Thymus (tissue), 11 donors: ENCODE measurements at regions not wholly inside any gene's neighbourhood (a gene's known extent, or its start where the extent isn't known, plus 50 kb on each side); places are given as distances from the start of the nearest gene placed in this dataset.
"Not testable (repeated sequence)": the region's sequence is repeated elsewhere in the genome, so short reads cannot be mapped to it uniquely, and the experiment has no call there.

Experiments used
- DNase-seq, 9 donors: peaks; one replicate each; pipeline ENCODE4 v3.0.0-alpha.2; 2013; ENCODE audit warnings: low spot score in 9 of 9, low read depth in 6 of 9, missing footprints in 1 of 9
- H3K27ac ChIP-seq, 2 donors: one replicate each; pipeline ENCODE4 v1.5.1; 2013; ENCODE audit warnings: control low read depth in 1 of 2, low read depth in 1 of 2, low read length in 1 of 2, mild to moderate bottlenecking in 1 of 2, moderate library complexity in 1 of 2
- H3K27me3 ChIP-seq, 2 donors: one replicate each; pipeline ENCODE4 v1.5.1; 2013; ENCODE audit warnings: low read length in 1 of 2; ENCODE audit not compliant: control insufficient read depth in 2 of 2, insufficient read depth in 1 of 2
- H3K36me3 ChIP-seq, 2 donors: one replicate each; pipeline ENCODE4 v1.5.1; 2013; ENCODE audit warnings: low read length in 1 of 2, mild to moderate bottlenecking in 1 of 2, moderate library complexity in 1 of 2; ENCODE audit not compliant: control insufficient read depth in 2 of 2, insufficient read depth in 2 of 2
- H3K4me1 ChIP-seq, 2 donors: one replicate each; pipeline ENCODE4 v1.5.1; 2013; ENCODE audit warnings: low read length in 2 of 2; ENCODE audit not compliant: control insufficient read depth in 2 of 2, insufficient read depth in 2 of 2
- H3K4me3 ChIP-seq, 2 donors: one replicate each; pipeline ENCODE4 v1.5.1; 2013; ENCODE audit warnings: low read length in 2 of 2, control low read depth in 1 of 2, mild to moderate bottlenecking in 1 of 2
- H3K9me3 ChIP-seq, 2 donors: one replicate each; pipeline ENCODE4 v1.5.1; 2013; ENCODE audit warnings: low read length in 1 of 2, mild to moderate bottlenecking in 1 of 2; ENCODE audit not compliant: control insufficient read depth in 2 of 2, insufficient read depth in 1 of 2
- WGBS: extraction: QIAGEN DNeasy Blood & Tissue Kit; methylation state at CpG from one replicate; pipeline ENCODE4 v1.1.7; 2013; 5-methylcytosine and 5-hydroxymethylcytosine counted together
- donor health status: healthy.

DNA sequence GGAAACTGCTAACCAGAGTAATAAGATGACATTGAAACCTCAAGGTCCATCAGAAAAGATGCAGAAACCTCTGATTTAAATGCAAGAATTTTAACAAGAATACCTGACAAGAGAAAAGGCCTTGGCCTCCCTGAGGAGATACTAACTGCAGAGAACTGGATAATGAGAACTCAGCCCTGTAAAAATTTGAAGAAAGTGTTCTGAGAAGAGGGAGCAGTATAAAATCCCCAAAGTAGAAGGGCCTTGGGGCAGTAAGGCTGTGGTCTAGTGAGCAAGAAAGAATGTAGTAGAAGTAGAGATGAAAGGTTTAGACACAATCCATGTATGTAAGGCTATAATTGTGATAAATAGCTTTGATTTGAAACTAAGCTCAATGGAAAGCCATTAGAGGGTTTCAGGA lies 394.1 kb downstream of the ZBBX start:
- Histone ChIP-seq H3K27me3 (no peaks in the 10 kb centered on the region), H3K4me3 (no peak overlapping the region), H3K27ac (no peak overlapping the region), H3K9me3 (no peaks in the 10 kb centered on the region), H3K4me1 (no peaks in the 10 kb centered on the region), H3K36me3 (no peaks in the 10 kb centered on the region)
- no peak for DNase-seq

- H3K4me1 ChIP-seq, H3K9me3 ChIP-seq, H3K4me3 ChIP-seq, H3K36me3 ChIP-seq, DNase-seq, H3K27me3 ChIP-seq, H3K27ac ChIP-seq: not testable (repeated sequence)
- 96% methylated on average over 36 of the region's 36 CpGs for whole genome bisulfite sequencing
These were observed 404.3 kb downstream of the ZBBX start for GRCh38 chr3:166975796-166976195.

DNA sequence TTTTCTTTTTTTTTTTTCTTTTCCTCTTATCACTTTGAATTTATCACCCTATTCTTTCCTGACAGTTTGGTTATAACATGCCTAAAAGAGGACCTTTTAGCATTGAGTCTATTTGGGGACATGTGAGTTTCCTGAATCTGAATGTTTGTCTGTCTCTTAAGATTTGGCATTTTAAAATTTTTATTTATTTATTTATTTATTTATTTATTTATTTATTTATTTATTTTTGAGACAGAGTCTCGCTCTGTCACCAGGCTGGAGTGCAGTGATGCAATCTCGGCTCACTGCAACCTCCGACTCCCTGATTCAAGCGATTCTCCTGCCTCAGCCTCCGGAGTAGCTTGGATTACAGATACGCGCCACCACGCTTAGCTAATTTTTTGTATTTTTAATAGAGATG lies 412.4 kb downstream of the ZBBX start:
- H3K9me3 ChIP-seq, H3K36me3 ChIP-seq, H3K27ac ChIP-seq, H3K27me3 ChIP-seq, H3K4me1 ChIP-seq, DNase-seq, H3K4me3 ChIP-seq: not testable (repeated sequence)
- 97% methylated on average over 8 of the region's 8 CpGs for whole genome bisulfite sequencing

- DNase-seq, result no peak
- no peaks in the 10 kb centered on the region for H3K36me3 ChIP-seq
- no peaks in the 10 kb centered on the region for H3K4me1 ChIP-seq
- WGBS, result 82% methylated on average over 2 of the region's 2 CpGs
- H3K4me3 ChIP-seq, result no peak overlapping the region
- H3K9me3 ChIP-seq, result no peaks in the 10 kb centered on the region
- H3K27ac ChIP-seq, result no peak overlapping the region
- H3K27me3 ChIP-seq, result no peaks in the 10 kb centered on the region
These were observed 417.2 kb downstream of the ZBBX start for GRCh38 chr3:166962911-166963310.

GRCh38 chr3:166957121-166957520 lies 423.0 kb downstream of the ZBBX start:
- H3K4me3 ChIP-seq, result no peak overlapping the region
- no peak for DNase-seq
- no peak overlapping the region for H3K27ac ChIP-seq
- H3K36me3 ChIP-seq, result no peaks in the 10 kb centered on the region
- H3K9me3 ChIP-seq, result peaks cover 0 to 14% of the 10 kb centered on the region in 2 donors
- no peaks in the 10 kb centered on the region for H3K27me3 ChIP-seq
- 95% methylated on average over 3 of the region's 3 CpGs for WGBS
- H3K4me1 ChIP-seq, result no peaks in the 10 kb centered on the region

DNA sequence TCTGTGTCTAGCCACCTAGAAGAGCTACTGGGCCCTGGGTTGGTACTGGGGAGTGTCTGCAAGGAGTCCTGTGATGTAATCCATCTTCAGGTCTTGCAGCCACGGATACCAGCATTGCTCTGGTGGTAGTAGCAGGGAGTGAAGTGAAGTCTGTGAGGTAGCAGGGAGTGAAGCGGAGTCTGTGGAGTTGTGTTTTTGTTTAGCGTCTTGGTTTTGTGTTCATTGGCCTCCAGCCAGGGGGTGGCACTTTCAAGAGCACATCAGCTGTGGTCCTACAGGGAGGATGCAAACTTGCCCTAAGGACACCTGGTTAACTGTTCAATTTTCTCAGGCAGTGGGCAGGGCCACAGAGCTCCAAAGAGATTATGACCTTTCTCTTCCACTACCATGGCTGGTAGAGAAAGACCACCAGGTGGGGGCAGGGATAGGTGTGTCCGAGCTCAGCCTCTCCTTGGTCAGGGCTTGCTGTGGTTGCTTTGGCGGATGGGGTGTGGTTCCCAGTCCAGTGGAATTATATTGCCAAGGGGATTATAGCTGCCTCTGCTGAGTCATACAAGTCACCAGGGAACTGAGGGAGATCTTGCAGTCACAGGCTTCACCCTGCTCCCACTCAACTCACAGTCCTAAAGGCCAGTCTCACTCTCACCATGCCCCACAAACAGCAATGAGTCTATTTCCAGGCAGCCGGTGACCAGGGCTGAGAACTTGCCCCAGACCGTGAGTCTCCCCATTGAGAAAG lies 424.7 kb downstream of the ZBBX start:
- Histone ChIP-seq H3K9me3 (peaks cover 0 to 14% of the 10 kb centered on the region in 2 donors), H3K36me3 (no peaks in the 10 kb centered on the region), H3K4me3 (no peak overlapping the region), H3K27me3 (no peaks in the 10 kb centered on the region), H3K4me1 (no peaks in the 10 kb centered on the region), H3K27ac (no peak overlapping the region)
- WGBS, result 95% methylated on average over 7 of the region's 7 CpGs
- DNase-seq, result no peak

GRCh38 chr3:166934879-166935278 lies 445.2 kb downstream of the ZBBX start:
- H3K36me3 ChIP-seq, result no peaks in the 10 kb centered on the region
- no peak for DNase-seq
- H3K27ac ChIP-seq, result no peak overlapping the region
- no peak overlapping the region for H3K4me3 ChIP-seq
- H3K9me3 ChIP-seq, result peaks cover 0 to 5% of the 10 kb centered on the region in 2 donors
- no peaks in the 10 kb centered on the region for H3K27me3 ChIP-seq
- no peaks in the 10 kb centered on the region for H3K4me1 ChIP-seq
- 95% methylated on average over 3 of the region's 3 CpGs for WGBS

DNA sequence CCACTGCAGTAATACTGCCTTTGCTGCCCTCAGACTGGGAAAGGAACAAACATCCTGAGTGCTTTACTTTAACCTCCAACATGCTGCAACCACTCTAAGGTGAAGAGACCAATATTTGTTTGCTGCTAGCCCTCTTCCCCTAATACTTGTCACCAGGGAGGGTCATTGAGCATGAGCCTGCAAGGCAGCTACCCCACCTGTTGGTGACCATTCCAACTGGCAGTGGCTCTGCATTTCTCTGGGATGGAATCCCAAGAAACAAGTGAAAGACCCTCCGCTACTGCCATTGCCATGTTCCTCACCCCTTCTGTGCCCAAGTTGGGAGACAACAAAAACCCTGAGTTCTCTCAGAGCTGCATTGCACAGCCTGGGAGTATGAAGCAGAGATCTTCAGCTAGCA lies 462.7 kb downstream of the ZBBX start:
- H3K4me3 ChIP-seq, result no peak overlapping the region
- H3K27ac ChIP-seq, result no peak overlapping the region
- no peak for DNase-seq
- H3K36me3 ChIP-seq, result no peaks in the 10 kb centered on the region
- 98% methylated on average over 1 of the region's 1 CpG for WGBS
- H3K9me3 ChIP-seq, result peaks cover 0 to 11% of the 10 kb centered on the region in 2 donors
- H3K4me1 ChIP-seq, result no peaks in the 10 kb centered on the region
- no peaks in the 10 kb centered on the region for H3K27me3 ChIP-seq

DNA sequence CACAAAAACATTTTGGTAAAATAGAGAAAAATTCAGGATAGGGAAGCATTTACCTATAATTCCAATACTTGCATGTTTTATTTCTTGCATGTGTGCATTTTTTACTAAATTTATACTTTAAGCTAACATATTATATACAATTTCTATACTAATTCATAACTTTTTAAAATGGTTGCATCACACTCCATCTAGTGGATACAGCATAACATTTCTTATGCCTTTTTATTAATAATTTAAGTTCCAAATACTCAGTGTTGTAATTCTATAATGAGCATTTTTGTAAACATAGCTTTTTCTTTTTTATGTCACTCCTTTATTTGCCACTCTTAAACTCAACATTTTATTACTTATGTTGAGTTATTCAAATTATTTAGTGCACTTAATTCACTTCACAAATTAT lies 477.7 kb downstream of the ZBBX start:
- Histone ChIP-seq H3K36me3 (no peaks in the 10 kb centered on the region), H3K9me3 (no peaks in the 10 kb centered on the region), H3K27me3 (no peaks in the 10 kb centered on the region), H3K4me3 (no peak overlapping the region), H3K27ac (no peak overlapping the region), H3K4me1 (no peaks in the 10 kb centered on the region)
- no peak for DNase-seq
